ENCODE measurements at regions not wholly inside any gene's neighbourhood (a gene's known extent, or its start where the extent isn't known, plus 50 kb on each side); places are given as distances from the start of the nearest gene placed in this dataset.

GRCh38 chr6:76347539-76347938 is 275.1 kb upstream of the IMPG1 start:
- DNase-seq, result no peak

GRCh38 chr6:76342611-76343160 is 270.2 kb upstream of the IMPG1 start:
- no peak for DNase-seq

- no peak for DNase-seq
Observed at GRCh38 chr6:76330031-76330430, 257.6 kb upstream of the IMPG1 start.

- no peak for DNase-seq
Observed at GRCh38 chr6:76326871-76327270, 254.4 kb upstream of the IMPG1 start.

All from Kasumi-1 (cell line).